Panc1 (cell line): ENCODE measurements at regions not wholly inside any gene's neighbourhood (a gene's known extent, or its start where the extent isn't known, plus 50 kb on each side); places are given as distances from the start of the nearest gene placed in this dataset.

ENCODE experiments used
- ATAC-seq: fragments of 200-7000 bp; cut with Tn5 transposase; 2 replicates; pipeline ENCODE4 v1.9.1; 2020; ENCODE audit warnings: mild to moderate bottlenecking, moderate library complexity
- BruUV-seq: library from RNA; stranded (reverse); fragments of 400-500 nt; replicated peaks from 2 replicates; lab custom pipeline; 2021; lab: Mats Ljungman, UMichigan
- CTCF ChIA-PET: fragments of 300-600 bp; sonication (Branson Sonifier 250); formaldehyde crosslinking; loops from one replicate; lab custom pipeline; 2022; ENCODE audit warnings: antibody characterized with exemption; lab: Charles Lee
- POLR2A ChIA-PET: fragments of 300-600 bp; sonication (Branson Sonifier 250); formaldehyde crosslinking; loops from one replicate; lab custom pipeline; 2022; ENCODE audit warnings: antibody characterized with exemption; lab: Charles Lee
- DNase-seq: peaks from one replicate; pipeline ENCODE4 v3.0.0-alpha.2; 2010; ENCODE audit warnings: low read depth, low spot score
- H3K27ac ChIP-seq: 2 replicates; pipeline ENCODE4 v1.5.1; 2011; ENCODE audit warnings: mild to moderate bottlenecking, low read length, inconsistent platforms
- H3K27me3 ChIP-seq: fragments of 200-500 bp; sonication (Bioruptor generic); 2 replicates; pipeline ENCODE4 v1.6.0; 2014; ENCODE audit warnings: low read length, inconsistent platforms; ENCODE audit not compliant: control insufficient read depth, insufficient read depth
- H3K36me3 ChIP-seq: fragments of 200-500 bp; sonication (Bioruptor generic); 2 replicates; pipeline ENCODE4 v1.5.1; 2014; ENCODE audit warnings: inconsistent platforms, mild to moderate bottlenecking, low read length, moderate library complexity; ENCODE audit not compliant: control insufficient read depth, insufficient read depth
- H3K4me1 ChIP-seq: 2 replicates; pipeline ENCODE4 v1.5.1; 2011; ENCODE audit warnings: inconsistent platforms, mild to moderate bottlenecking, low read length, moderate library complexity; ENCODE audit not compliant: control insufficient read depth, insufficient read depth
- H3K4me3 ChIP-seq, 2 experiments: 2 replicates each; pipeline ENCODE4 v1.5.1; 2011 to 2012; ENCODE audit warnings: low read depth in 2 of 2, low read length in 2 of 2, mild to moderate bottlenecking in 2 of 2, inconsistent platforms in 1 of 2, moderate library complexity in 1 of 2
- H3K9me3 ChIP-seq: fragments of 200-500 bp; sonication (Bioruptor generic); 2 replicates; pipeline ENCODE4 v1.5.1; 2014; ENCODE audit warnings: low read depth, mild to moderate bottlenecking, inconsistent platforms, low read length, moderate library complexity; ENCODE audit not compliant: control insufficient read depth, insufficient read depth
- POLR2AphosphoS5 ChIP-seq: IDR thresholded peaks from 2 replicates; pipeline ENCODE4 v1.6.1; 2012; ENCODE audit warnings: mild to moderate bottlenecking, low read depth, low read length, moderate library complexity
- SIN3A ChIP-seq: IDR thresholded peaks from 2 replicates; pipeline ENCODE4 v1.6.1; 2012; ENCODE audit warnings: low read depth, mild to moderate bottlenecking, low read length, moderate library complexity, borderline replicate concordance; ENCODE audit not compliant: insufficient read depth
- TCF7L2 ChIP-seq: IDR thresholded peaks from 2 replicates; pipeline ENCODE4 v1.6.1; 2011; ENCODE audit warnings: mild to moderate bottlenecking, low read depth, low read length, inconsistent platforms
- in situ Hi-C: cut with HindIII; loops from 2 replicates; pipeline ENCODE4 v1.10.0; 2016; ENCODE audit warnings: low sequenced_read_pairs, low pct_unique_long_range_greater_than_20kb
- intact Hi-C: fragments of 100-400 bp; cut with micrococcal nuclease; formaldehyde crosslinking; loops from one replicate; pipeline ENCODE4 v1.10.0; 2022; ENCODE audit not compliant: unreplicated experiment
- TF ChIP-seq, protein P1 (sequence below), 2 experiments: IDR thresholded peaks; 2 replicates each; pipeline ENCODE4 v1.6.1; 2011 to 2012; ENCODE audit warnings: low read depth in 2 of 2, control low read depth in 1 of 2, low read length in 1 of 2, mild to moderate bottlenecking in 1 of 2, moderate library complexity in 1 of 2; ENCODE audit not compliant: insufficient read depth in 1 of 2
- TF ChIP-seq, protein P2 (sequence below): fragments of 450-650 bp; IDR thresholded peaks from 2 replicates; pipeline ENCODE4 v1.5.1; 2017; ENCODE audit warnings: mild to moderate bottlenecking

DNA sequence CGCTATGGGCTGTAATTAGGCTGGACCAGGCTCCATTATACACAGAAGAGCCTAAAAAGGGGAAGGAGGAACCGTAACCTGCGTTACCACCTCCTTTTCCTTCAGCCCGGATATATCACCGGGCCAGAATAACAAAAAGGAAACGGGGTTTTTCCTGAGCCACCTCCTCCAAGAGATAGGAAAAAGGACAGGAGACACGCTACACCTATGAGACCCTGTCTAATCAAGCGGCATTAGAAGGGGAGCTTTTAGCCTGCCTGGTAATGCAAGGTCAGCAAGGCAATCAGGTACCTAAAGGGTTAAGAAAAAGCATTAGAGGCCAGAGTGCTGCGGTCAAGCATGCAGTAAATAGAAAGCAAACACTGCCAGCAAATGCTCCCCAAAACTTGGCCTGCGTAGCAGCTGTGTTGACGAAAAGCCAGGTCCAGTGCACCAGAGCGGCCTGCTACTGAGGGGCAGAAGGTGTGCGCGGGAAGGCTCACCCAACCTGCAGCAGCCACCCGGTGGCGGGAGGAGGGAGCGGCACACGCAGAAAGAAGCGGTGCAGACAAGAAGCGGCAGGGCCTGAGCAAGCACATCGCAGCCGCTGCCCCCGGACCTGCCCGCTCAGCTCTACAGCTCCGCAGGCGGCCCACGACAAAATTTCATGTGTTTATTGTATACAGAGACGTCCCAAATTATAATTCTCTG is 1466.1 kb downstream of the UQCRFS1 start:
- ATAC-seq: peak; percentile 83

DNA sequence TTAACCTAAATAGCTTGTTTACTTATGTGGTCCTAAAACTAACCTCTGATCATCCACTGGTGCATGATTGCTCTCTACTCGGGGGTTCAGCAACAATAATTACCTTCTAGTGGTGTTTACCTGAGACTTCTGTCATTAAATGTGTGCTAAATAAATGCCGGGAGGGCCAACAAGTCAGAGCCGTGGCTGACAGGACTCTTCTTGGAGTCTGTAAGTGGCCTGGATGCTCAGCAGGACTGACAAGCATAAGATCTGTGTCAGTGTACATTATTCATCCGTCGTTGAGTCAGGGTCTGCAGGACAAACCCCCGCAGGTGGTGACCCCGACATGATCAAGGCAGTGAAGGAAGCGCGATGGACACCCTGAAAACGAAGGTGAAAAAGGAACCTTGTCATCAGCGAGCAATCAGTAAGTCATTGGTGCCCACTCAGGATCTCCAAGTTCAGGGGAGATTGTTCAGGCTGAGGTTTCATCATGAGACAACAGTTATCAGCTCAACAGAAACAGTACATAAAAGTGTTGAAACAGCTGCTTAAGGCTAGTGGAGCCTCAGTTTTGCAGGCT is 1466.9 kb downstream of the UQCRFS1 start:
- POLR2A ChIA-PET: no interaction called here
- no peak for DNase-seq
- Histone ChIP-seq H3K36me3 (no peaks in the 10 kb centered on the region), H3K27ac (no peak overlapping the region), H3K4me3 (no peak overlapping the region), H3K9me3 (no peaks in the 10 kb centered on the region), H3K4me1 (peaks cover 15% of the 10 kb centered on the region; the same call in 1 of the 2 replicates), H3K27me3 (no peaks in the 10 kb centered on the region)
- CTCF ChIA-PET: no interaction called here
- no peak for ATAC-seq
- intact Hi-C loops: no loop called here
- in situ Hi-C loops: no loop called here
- TF ChIP-seq SIN3A (no peak), TCF7L2 (no peak), POLR2AphosphoS5 (no peak)
- TF ChIP-seq, protein P1, sequence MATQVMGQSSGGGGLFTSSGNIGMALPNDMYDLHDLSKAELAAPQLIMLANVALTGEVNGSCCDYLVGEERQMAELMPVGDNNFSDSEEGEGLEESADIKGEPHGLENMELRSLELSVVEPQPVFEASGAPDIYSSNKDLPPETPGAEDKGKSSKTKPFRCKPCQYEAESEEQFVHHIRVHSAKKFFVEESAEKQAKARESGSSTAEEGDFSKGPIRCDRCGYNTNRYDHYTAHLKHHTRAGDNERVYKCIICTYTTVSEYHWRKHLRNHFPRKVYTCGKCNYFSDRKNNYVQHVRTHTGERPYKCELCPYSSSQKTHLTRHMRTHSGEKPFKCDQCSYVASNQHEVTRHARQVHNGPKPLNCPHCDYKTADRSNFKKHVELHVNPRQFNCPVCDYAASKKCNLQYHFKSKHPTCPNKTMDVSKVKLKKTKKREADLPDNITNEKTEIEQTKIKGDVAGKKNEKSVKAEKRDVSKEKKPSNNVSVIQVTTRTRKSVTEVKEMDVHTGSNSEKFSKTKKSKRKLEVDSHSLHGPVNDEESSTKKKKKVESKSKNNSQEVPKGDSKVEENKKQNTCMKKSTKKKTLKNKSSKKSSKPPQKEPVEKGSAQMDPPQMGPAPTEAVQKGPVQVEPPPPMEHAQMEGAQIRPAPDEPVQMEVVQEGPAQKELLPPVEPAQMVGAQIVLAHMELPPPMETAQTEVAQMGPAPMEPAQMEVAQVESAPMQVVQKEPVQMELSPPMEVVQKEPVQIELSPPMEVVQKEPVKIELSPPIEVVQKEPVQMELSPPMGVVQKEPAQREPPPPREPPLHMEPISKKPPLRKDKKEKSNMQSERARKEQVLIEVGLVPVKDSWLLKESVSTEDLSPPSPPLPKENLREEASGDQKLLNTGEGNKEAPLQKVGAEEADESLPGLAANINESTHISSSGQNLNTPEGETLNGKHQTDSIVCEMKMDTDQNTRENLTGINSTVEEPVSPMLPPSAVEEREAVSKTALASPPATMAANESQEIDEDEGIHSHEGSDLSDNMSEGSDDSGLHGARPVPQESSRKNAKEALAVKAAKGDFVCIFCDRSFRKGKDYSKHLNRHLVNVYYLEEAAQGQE (IDR thresholded peaks at IDR 0.05; ENCODE audit: insufficient read depth in 1 of 2, low read depth in 2 of 2, low read length in 1 of 2): no peak
- TF ChIP-seq, protein P2, sequence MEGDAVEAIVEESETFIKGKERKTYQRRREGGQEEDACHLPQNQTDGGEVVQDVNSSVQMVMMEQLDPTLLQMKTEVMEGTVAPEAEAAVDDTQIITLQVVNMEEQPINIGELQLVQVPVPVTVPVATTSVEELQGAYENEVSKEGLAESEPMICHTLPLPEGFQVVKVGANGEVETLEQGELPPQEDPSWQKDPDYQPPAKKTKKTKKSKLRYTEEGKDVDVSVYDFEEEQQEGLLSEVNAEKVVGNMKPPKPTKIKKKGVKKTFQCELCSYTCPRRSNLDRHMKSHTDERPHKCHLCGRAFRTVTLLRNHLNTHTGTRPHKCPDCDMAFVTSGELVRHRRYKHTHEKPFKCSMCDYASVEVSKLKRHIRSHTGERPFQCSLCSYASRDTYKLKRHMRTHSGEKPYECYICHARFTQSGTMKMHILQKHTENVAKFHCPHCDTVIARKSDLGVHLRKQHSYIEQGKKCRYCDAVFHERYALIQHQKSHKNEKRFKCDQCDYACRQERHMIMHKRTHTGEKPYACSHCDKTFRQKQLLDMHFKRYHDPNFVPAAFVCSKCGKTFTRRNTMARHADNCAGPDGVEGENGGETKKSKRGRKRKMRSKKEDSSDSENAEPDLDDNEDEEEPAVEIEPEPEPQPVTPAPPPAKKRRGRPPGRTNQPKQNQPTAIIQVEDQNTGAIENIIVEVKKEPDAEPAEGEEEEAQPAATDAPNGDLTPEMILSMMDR: no peak
- BruUV-seq: no TSS peak

More for the DNA sequence above, 1466.1 kb downstream of the UQCRFS1 start:
- no TSS peak for BruUV-seq
- ChIA-PET POLR2A (no interaction called here), CTCF (no interaction called here)
- no peak for TF ChIP-seq SIN3A
- TF ChIP-seq, protein P2: peak; percentile 67
- Histone ChIP-seq H3K27me3 (no peaks in the 10 kb centered on the region), H3K4me1 (peaks cover 15% of the 10 kb centered on the region; the same call in 1 of the 2 replicates), H3K36me3 (no peaks in the 10 kb centered on the region), H3K4me3 (no peak overlapping the region), H3K9me3 (no peaks in the 10 kb centered on the region), H3K27ac (no peak overlapping the region)
- in situ Hi-C loops: no loop called here
- no peak for DNase-seq
- intact Hi-C loops: no loop called here
